ENCODE measurements at regions not wholly inside any gene's neighbourhood (a gene's known extent, or its start where the extent isn't known, plus 50 kb on each side); places are given as distances from the start of the nearest gene placed in this dataset.

GRCh38 chr2:10501980-10502802 lies 54.1 kb upstream of the ODC1 start:
- no peak for TF ChIP-seq CTCF (IDR thresholded peaks at IDR 0.05; ENCODE audit: low read depth, low read length)
- TF ChIP-seq POLR2A (IDR thresholded peaks at IDR 0.05; ENCODE audit: extremely low read depth, insufficient read length) = no peak
- TF ChIP-seq MAX (IDR thresholded peaks at IDR 0.05; ENCODE audit: low read depth, low read length) = no peak
- TF ChIP-seq MYC (IDR thresholded peaks at IDR 0.05; ENCODE audit: low read depth, low read length) = no peak
